Activated naive CD4-positive, alpha-beta T cell treated with anti-CD3 and anti-CD28 coated beads, Interleukin-2, amount 10 ng/mL, durations not matched to agents 7 days and 5 days (primary cell): ENCODE measurements at regions not wholly inside any gene's neighbourhood (a gene's known extent, or its start where the extent isn't known, plus 50 kb on each side); places are given as distances from the start of the nearest gene placed in this dataset.

Experiments used
- CTCF ChIA-PET: fragments of 350-600 bp; sonication (Branson Sonifier 250); formaldehyde crosslinking; loops from one replicate; lab custom pipeline; 2021; ENCODE audit warnings: antibody characterized with exemption; lab: Charles Lee
- DNase-seq: peaks from one replicate; pipeline ENCODE4 v3.0.0-alpha.2; 2020
- H3K27ac Mint-ChIP-seq: one replicate; pipeline ENCODE4 v1.8.0; 2021; ENCODE audit warnings: mild to moderate bottlenecking, moderate library complexity, mixed read lengths
- H3K27me3 Mint-ChIP-seq: one replicate; pipeline ENCODE4 v1.8.0; 2021; ENCODE audit warnings: mild to moderate bottlenecking, mixed read lengths
- H3K36me3 Mint-ChIP-seq: one replicate; pipeline ENCODE4 v1.8.0; 2021; ENCODE audit warnings: mixed read lengths
- H3K4me1 Mint-ChIP-seq: one replicate; pipeline ENCODE4 v1.8.0; 2021; ENCODE audit warnings: mixed read lengths
- H3K4me3 Mint-ChIP-seq: one replicate; pipeline ENCODE4 v1.8.0; 2021; ENCODE audit warnings: mild to moderate bottlenecking, moderate library complexity, mixed read lengths
- H3K9me3 Mint-ChIP-seq: one replicate; pipeline ENCODE4 v1.8.0; 2021; ENCODE audit warnings: mixed read lengths

DNA sequence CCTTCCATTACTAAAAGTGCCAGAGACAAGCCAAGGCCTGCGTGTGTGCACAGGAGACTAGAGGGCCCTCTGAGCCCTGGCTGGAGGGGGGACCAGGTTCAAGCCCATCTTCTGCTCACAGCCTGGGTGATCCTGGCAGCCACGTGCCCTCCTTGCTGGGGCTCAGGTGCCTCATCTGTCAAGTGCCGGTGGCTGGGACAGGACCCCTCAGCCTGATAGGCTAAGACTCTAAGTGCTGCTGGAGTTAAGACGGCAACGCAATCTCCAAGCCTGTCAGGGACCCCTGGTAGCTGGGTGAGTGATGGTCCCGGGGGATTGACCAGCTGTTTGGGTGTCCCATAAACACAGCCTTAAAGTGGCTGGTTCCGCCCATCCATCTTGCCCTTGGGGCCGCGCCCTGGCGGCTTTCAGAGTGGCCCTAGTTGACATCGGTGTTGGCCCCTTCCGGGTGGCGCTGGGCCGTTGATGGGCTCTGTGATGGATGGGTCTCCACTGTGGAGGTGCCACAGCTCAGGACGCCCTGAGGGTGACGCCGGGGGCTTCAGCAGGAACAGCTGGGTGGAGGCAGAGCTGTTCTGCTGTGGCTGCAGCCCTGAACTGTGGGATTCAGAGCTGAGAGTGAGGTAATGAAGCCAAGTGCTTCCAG, 136.2 kb downstream of the BARX1 start:
- H3K27me3 Mint-ChIP-seq: peaks cover 39% of the 10 kb centered on the region
- no peak for DNase-seq
- no peaks in the 10 kb centered on the region for H3K9me3 Mint-ChIP-seq
- no peaks in the 10 kb centered on the region for H3K4me1 Mint-ChIP-seq
- no peaks in the 10 kb centered on the region for H3K36me3 Mint-ChIP-seq
- CTCF ChIA-PET: no interaction called here
- no peak overlapping the region for H3K4me3 Mint-ChIP-seq
- no peak overlapping the region for H3K27ac Mint-ChIP-seq

GRCh38 chr9:93818237-93818636, 136.9 kb downstream of the BARX1 start:
- Mint-ChIP-seq H3K36me3 (no peaks in the 10 kb centered on the region), H3K27ac (no peak overlapping the region), H3K4me3 (no peak overlapping the region), H3K4me1 (no peaks in the 10 kb centered on the region), H3K27me3 (peaks cover 44% of the 10 kb centered on the region), H3K9me3 (no peaks in the 10 kb centered on the region)
- no peak for DNase-seq
- CTCF ChIA-PET: no interaction called here

DNA sequence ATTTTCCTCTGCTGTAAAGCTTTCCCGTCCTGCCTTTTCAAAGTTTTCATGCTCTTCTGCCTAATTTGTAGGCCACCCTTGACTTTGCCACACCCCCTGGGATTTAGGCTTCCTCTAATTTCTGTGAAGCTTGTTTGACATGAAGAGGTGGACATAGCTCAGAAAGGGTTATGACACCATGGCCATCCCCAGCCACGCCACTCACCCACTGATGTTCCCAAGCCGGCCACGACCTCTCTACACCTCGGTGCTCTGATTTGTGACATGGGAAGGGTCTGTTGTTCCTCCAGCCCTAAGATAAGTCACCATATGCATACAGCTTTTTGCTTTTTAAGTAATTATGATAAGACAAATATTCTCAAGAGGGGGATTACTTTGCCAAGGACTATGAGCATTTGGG, 139.5 kb downstream of the BARX1 start:
- CTCF ChIA-PET: no interaction called here
- H3K9me3 Mint-ChIP-seq: no peaks in the 10 kb centered on the region
- no peak for DNase-seq
- no peaks in the 10 kb centered on the region for H3K36me3 Mint-ChIP-seq
- no peaks in the 10 kb centered on the region for H3K4me1 Mint-ChIP-seq
- H3K4me3 Mint-ChIP-seq: no peak overlapping the region
- H3K27me3 Mint-ChIP-seq: peaks cover 44% of the 10 kb centered on the region
- no peak overlapping the region for H3K27ac Mint-ChIP-seq

- H3K27ac Mint-ChIP-seq: no peak overlapping the region
- no peak for DNase-seq
- H3K4me3 Mint-ChIP-seq: no peak overlapping the region
- CTCF ChIA-PET: no interaction called here
- peaks cover 39% of the 10 kb centered on the region for H3K27me3 Mint-ChIP-seq
- H3K4me1 Mint-ChIP-seq: no peaks in the 10 kb centered on the region
- H3K36me3 Mint-ChIP-seq: no peaks in the 10 kb centered on the region
- H3K9me3 Mint-ChIP-seq: no peaks in the 10 kb centered on the region
Observed at GRCh38 chr9:93815135-93815534, 140.0 kb downstream of the BARX1 start.

DNA sequence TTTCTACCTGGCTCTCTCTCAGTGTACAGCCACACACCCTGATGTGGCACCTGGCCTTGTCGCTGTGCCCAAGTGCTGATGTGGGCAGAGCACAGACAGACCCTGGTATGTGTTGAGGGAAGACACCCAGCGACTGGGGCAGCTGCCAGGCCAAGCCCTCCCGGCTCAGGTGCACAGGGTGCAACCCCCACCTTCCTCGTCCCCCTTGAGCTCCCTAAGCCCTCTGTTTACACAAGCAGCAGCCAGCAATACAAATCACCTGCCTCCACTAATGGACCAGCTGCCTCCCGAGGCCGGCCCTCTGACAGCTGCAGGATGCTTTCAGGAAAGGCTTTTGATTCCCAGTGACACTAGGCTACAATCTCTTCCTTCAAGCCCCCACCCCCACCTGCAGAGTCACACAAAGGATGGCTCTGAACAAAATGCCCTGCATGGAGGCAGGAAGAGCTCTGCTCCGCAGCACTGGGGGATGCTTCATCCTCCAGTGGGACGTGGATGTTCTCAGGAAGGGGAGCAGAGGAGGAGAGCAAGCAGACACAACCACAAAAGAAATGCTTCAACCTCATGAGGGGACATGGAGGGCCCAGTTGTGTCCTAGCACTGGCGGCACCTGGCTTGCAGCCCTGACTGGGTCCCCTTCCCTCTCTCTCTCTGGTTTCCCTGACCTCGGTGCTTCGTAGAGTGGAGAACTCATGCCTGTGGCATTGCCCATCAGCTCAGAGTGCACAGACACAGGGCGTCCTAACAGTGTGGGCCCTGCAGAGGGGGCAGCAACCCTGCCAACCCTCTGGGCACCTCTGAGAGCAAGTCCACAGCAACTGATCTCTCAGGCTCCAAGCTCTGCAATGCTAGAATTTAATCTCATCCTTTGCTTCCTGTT, 140.8 kb downstream of the BARX1 start:
- Mint-ChIP-seq H3K4me1 (no peaks in the 10 kb centered on the region), H3K36me3 (no peaks in the 10 kb centered on the region), H3K27ac (no peak overlapping the region), H3K9me3 (no peaks in the 10 kb centered on the region), H3K4me3 (no peak overlapping the region), H3K27me3 (peaks cover 33% of the 10 kb centered on the region)
- CTCF ChIA-PET: no interaction called here
- no peak for DNase-seq

GRCh38 chr9:93813221-93814076, 141.7 kb downstream of the BARX1 start:
- Mint-ChIP-seq H3K36me3 (no peaks in the 10 kb centered on the region), H3K4me1 (no peaks in the 10 kb centered on the region)
- CTCF ChIA-PET: no interaction called here

DNA sequence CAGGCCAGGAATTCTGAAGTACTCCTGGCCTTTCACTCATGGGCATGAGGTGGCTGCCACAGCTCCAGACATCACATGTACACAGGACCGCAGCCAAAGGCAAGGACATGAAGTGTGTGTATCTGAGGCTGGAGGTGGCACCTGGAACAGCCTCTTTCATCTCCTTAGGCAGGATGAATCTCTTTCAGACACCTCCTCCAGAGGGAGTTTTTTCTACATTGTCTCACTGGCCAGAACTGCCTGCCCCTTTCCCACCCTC, 142.8 kb downstream of the BARX1 start:
- Mint-ChIP-seq H3K4me1 (no peaks in the 10 kb centered on the region), H3K9me3 (no peaks in the 10 kb centered on the region), H3K27me3 (peaks cover 23% of the 10 kb centered on the region), H3K36me3 (no peaks in the 10 kb centered on the region), H3K27ac (no peak overlapping the region), H3K4me3 (no peak overlapping the region)
- no peak for DNase-seq
- CTCF ChIA-PET: no interaction called here

More at GRCh38 chr9:93813221-93814076, 141.7 kb downstream of the BARX1 start:
- DNase-seq: no peak
- H3K27me3 Mint-ChIP-seq: peaks cover 27% of the 10 kb centered on the region
- H3K27ac Mint-ChIP-seq: no peak overlapping the region
- H3K4me3 Mint-ChIP-seq: no peak overlapping the region
- no peaks in the 10 kb centered on the region for H3K9me3 Mint-ChIP-seq

DNA sequence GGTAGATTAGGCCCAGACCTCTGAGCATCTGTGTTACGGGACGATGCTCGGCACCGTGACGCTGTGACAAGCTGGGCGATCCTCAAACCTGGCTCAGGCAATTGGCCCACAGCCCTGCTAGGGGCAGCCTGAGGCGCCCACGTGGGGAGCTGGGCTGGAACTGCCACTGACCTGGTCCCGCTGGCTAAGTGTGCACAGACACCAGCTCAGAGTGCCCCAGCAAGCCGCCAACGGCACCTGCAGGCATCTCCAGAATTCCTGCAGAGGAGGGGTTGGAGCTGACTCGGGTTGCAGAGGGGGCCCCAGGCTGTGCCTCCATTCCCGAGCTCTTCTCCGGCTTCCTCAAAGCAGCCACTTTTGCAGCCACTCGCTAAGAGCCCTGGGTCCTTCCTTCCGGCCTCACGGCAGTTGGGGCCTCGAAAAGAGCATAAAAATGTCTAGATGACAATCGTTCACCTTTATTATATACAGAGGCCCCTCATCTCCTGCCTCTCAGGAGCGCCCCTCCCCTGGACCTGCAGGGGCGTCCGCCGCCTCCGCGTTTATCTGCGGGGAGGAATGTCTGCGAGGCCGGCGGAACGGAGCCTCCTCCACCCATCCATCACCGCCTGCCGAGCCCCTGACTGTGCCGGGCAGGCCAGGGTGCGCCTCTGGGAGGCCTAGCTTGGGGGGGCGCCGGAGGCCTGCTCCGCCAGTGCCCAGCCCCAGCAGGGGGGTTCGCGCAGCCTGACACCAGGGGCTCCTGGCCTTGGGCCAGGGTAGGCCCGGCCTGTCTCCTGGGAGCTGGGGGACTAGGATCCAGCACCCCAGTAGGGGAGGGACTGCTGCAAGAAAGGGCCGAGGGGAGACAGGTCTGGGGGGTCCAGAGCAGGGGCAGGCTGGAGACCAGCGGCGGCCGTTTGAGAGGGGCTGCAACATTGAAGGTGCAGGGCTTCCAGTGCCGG, 144.9 kb downstream of the BARX1 start:
- H3K27ac Mint-ChIP-seq: no peak overlapping the region
- no peak for DNase-seq
- no peaks in the 10 kb centered on the region for H3K4me1 Mint-ChIP-seq
- no peaks in the 10 kb centered on the region for H3K36me3 Mint-ChIP-seq
- no peak overlapping the region for H3K4me3 Mint-ChIP-seq
- CTCF ChIA-PET: no interaction called here
- peaks cover 23% of the 10 kb centered on the region for H3K27me3 Mint-ChIP-seq
- no peaks in the 10 kb centered on the region for H3K9me3 Mint-ChIP-seq

GRCh38 chr9:93809204-93809940, 145.8 kb downstream of the BARX1 start:
- no peaks in the 10 kb centered on the region for H3K9me3 Mint-ChIP-seq
- no peak for DNase-seq
- H3K36me3 Mint-ChIP-seq: no peaks in the 10 kb centered on the region
- CTCF ChIA-PET: interaction anchor here (1.1 kb wide), 1 partner anchor 18 kb away, joined by 3 read pairs; no protein-coding TSS in a partner anchor
- no peaks in the 10 kb centered on the region for H3K4me1 Mint-ChIP-seq
- peaks cover 19% of the 10 kb centered on the region for H3K27me3 Mint-ChIP-seq
- no peak overlapping the region for H3K27ac Mint-ChIP-seq
- no peak overlapping the region for H3K4me3 Mint-ChIP-seq

DNA sequence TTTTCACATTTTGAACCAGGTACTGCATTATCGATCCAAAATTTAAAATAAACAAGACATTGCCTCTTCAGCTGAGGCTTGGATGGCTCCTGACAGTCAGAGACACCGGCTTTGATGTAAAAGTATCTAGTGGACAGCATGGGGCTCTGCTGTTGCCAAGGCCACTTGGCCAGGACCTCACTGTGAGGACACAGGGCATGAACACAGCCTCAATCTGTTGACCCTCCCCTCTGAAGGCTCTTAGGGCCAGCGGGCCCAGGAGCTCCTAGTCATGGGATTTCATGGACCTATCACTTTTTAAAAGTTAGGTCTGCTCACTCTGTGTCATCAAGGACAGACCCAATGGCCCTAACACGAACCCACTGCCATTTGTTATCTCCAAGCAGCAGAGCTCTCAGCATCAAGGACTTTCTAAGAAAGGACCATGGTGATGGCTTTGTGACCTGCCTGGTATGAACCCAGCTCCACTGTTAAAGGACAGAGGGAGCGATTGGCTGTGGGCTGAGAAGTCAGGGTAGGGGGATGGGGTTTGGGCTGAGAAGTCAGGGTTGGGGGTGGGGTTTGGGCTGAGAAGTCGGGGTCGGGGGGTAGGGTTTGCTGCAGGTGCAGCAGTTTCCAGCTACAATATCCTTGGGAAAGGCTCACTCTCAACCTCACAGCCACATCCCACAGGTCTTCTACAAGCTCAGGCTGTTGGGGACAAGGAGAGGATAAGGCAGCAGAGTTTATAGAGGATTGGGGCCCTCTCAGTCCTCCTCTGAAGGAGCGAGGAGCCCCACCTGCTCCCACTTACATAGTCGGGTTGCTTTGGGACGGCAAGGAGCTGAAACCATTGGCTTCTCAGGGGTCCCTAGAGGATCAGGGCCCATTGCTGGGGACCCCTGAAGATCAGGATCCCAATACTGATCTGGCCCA, 146.8 kb downstream of the BARX1 start:
- H3K27ac Mint-ChIP-seq: no peak overlapping the region
- no peaks in the 10 kb centered on the region for H3K9me3 Mint-ChIP-seq
- H3K4me1 Mint-ChIP-seq: no peaks in the 10 kb centered on the region
- CTCF ChIA-PET: interaction anchor here (1.1 kb wide), 2 partner anchors 17 to 19 kb away, joined by 3 to 4 read pairs; no protein-coding TSS in a partner anchor
- H3K36me3 Mint-ChIP-seq: no peaks in the 10 kb centered on the region
- no peak for DNase-seq
- H3K27me3 Mint-ChIP-seq: peaks cover 12% of the 10 kb centered on the region
- H3K4me3 Mint-ChIP-seq: no peak overlapping the region

GRCh38 chr9:93807166-93808074, 147.7 kb downstream of the BARX1 start:
- H3K9me3 Mint-ChIP-seq: no peaks in the 10 kb centered on the region
- H3K4me3 Mint-ChIP-seq: no peak overlapping the region
- H3K36me3 Mint-ChIP-seq: no peaks in the 10 kb centered on the region
- peaks cover 5% of the 10 kb centered on the region for H3K27me3 Mint-ChIP-seq
- no peaks in the 10 kb centered on the region for H3K4me1 Mint-ChIP-seq
- no peak overlapping the region for H3K27ac Mint-ChIP-seq
- DNase-seq: no peak
- CTCF ChIA-PET: no interaction called here
